ENCODE measurements at regions not wholly inside any gene's neighbourhood (a gene's known extent, or its start where the extent isn't known, plus 50 kb on each side); places are given as distances from the start of the nearest gene placed in this dataset.

DNA sequence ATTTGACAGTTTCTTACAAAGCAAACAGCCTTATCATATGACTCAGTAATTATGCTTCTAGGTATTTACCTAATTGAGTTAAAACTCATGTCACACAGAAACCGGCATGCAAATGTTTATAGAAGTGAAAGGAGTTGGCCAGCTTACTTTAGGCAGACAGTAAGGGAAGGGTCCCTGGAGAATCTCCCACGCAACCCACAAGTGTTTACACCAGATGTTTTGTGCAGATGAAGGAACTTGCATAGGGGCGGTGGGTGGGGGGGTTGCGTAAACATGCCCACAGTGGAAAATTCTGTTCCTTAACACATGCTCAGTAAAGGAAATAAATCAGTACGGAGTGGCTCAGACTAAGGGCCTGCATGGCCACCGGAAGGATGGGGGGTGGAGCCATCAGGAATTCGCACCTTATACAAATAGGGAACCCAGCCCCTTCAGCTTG lies 330.5 kb upstream of the AADAT start:
- TF ChIP-seq, protein P1, sequence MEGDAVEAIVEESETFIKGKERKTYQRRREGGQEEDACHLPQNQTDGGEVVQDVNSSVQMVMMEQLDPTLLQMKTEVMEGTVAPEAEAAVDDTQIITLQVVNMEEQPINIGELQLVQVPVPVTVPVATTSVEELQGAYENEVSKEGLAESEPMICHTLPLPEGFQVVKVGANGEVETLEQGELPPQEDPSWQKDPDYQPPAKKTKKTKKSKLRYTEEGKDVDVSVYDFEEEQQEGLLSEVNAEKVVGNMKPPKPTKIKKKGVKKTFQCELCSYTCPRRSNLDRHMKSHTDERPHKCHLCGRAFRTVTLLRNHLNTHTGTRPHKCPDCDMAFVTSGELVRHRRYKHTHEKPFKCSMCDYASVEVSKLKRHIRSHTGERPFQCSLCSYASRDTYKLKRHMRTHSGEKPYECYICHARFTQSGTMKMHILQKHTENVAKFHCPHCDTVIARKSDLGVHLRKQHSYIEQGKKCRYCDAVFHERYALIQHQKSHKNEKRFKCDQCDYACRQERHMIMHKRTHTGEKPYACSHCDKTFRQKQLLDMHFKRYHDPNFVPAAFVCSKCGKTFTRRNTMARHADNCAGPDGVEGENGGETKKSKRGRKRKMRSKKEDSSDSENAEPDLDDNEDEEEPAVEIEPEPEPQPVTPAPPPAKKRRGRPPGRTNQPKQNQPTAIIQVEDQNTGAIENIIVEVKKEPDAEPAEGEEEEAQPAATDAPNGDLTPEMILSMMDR (IDR thresholded peaks at IDR 0.05) = no peak
- Histone ChIP-seq H3K27ac (no peak overlapping the region), H3K36me3 (no peaks in the 10 kb centered on the region), H3K9me3 (no peaks in the 10 kb centered on the region), H3K4me3 (ENCODE audit: low read depth in 1 of 2, low read length in 1 of 2) (no peak overlapping the region), H3K27me3 (no peaks in the 10 kb centered on the region), H3K4me1 (ENCODE audit: control insufficient read depth in 1 of 2, insufficient read depth in 1 of 2, low read depth in 1 of 2, low read length in 1 of 2) (no peaks in the 10 kb centered on the region)

DNA sequence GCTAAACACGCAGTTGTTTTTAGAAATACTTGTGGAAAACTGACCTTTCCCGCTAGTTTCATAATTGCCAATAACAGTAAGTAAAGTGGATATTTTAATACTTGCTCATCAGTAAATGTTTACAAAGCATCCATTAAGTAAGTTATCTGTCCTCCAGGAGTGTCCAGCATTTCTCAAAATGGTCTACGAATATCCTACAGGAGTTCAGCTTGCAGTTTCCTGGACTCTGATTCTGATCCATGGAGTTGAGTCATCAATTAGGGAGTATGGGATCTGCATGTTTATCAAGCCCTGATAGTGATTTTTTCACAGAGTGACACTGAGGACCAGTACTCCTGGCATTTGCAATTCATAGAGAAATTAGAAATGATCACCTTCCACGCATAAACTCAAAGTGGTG lies 325.2 kb upstream of the AADAT start:
- no peaks in the 10 kb centered on the region for H3K36me3 ChIP-seq
- no peaks in the 10 kb centered on the region for H3K27me3 ChIP-seq
- H3K27ac ChIP-seq = no peak overlapping the region
- TF ChIP-seq, protein P1 (IDR thresholded peaks at IDR 0.05) = no peak
- no peaks in the 10 kb centered on the region for H3K9me3 ChIP-seq
- no peaks in the 10 kb centered on the region for H3K4me1 ChIP-seq (ENCODE audit: control insufficient read depth in 1 of 2, insufficient read depth in 1 of 2, low read depth in 1 of 2, low read length in 1 of 2)
- no peak overlapping the region for H3K4me3 ChIP-seq (ENCODE audit: low read depth in 1 of 2, low read length in 1 of 2)

- H3K4me3 ChIP-seq (ENCODE audit: low read depth in 1 of 2, low read length in 1 of 2) = no peak overlapping the region
- no peaks in the 10 kb centered on the region for H3K9me3 ChIP-seq
- H3K4me1 ChIP-seq (ENCODE audit: control insufficient read depth in 1 of 2, insufficient read depth in 1 of 2, low read depth in 1 of 2, low read length in 1 of 2) = no peaks in the 10 kb centered on the region
- H3K27ac ChIP-seq = no peak overlapping the region
- H3K27me3 ChIP-seq = no peaks in the 10 kb centered on the region
- no peaks in the 10 kb centered on the region for H3K36me3 ChIP-seq
- TF ChIP-seq, protein P1 (IDR thresholded peaks at IDR 0.05) = no peak
Observed at GRCh38 chr4:170414360-170414759, 324.6 kb upstream of the AADAT start.

GRCh38 chr4:170413951-170414350 lies 324.2 kb upstream of the AADAT start:
- TF ChIP-seq, protein P1 (IDR thresholded peaks at IDR 0.05) = no peak
- Histone ChIP-seq H3K36me3 (no peaks in the 10 kb centered on the region), H3K4me1 (ENCODE audit: control insufficient read depth in 1 of 2, insufficient read depth in 1 of 2, low read depth in 1 of 2, low read length in 1 of 2) (no peaks in the 10 kb centered on the region), H3K27ac (no peak overlapping the region), H3K27me3 (no peaks in the 10 kb centered on the region), H3K9me3 (no peaks in the 10 kb centered on the region), H3K4me3 (ENCODE audit: low read depth in 1 of 2, low read length in 1 of 2) (no peak overlapping the region)

DNA sequence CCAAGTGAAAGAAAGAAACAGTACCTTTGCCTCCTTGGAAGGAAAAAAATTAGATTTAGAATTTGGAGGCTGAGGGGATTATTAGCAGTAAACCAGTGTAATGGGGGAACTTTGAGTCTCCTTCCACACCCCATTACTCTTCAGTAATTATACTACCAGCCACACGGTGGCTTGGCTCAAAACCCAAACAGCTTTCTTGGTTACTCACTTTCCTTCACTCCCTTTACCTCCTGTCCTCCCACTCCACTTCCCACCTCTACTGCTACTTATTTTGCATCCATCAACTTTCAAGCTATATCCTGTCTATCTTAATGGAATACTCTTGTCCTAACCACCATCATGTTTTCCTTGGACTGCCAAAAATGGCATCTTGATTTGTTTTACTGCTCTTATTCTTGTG lies 310.6 kb upstream of the AADAT start:
- no peaks in the 10 kb centered on the region for H3K27me3 ChIP-seq
- TF ChIP-seq, protein P1 (IDR thresholded peaks at IDR 0.05) = no peak
- no peak overlapping the region for H3K27ac ChIP-seq
- no peaks in the 10 kb centered on the region for H3K4me1 ChIP-seq (ENCODE audit: control insufficient read depth in 1 of 2, insufficient read depth in 1 of 2, low read depth in 1 of 2, low read length in 1 of 2)
- H3K4me3 ChIP-seq (ENCODE audit: low read depth in 1 of 2, low read length in 1 of 2) = no peak overlapping the region
- peaks cover 3% of the 10 kb centered on the region for H3K9me3 ChIP-seq
- no peaks in the 10 kb centered on the region for H3K36me3 ChIP-seq
